Ovary (tissue), 7 donors: ENCODE measurements at regions not wholly inside any gene's neighbourhood (a gene's known extent, or its start where the extent isn't known, plus 50 kb on each side); places are given as distances from the start of the nearest gene placed in this dataset.

Experiments used
- DNase-seq, 5 donors: peaks; one replicate each; pipeline ENCODE4 v3.0.0-alpha.2; 2019 to 2020
- H3K27ac ChIP-seq, 2 donors: fragments of 200-600 bp; one replicate each; pipeline versions ENCODE4 v1.5.1 to v1.8.0; 2019 to 2022
- H3K27me3 ChIP-seq: fragments of 200-600 bp; one replicate; pipeline ENCODE4 v1.8.0; 2022
- H3K36me3 ChIP-seq: fragments of 200-600 bp; sonication (generic); one replicate; pipeline ENCODE4 v1.5.1; 2019
- H3K4me1 ChIP-seq: one replicate; pipeline ENCODE4 v1.8.1; 2013; ENCODE audit warnings: mild to moderate bottlenecking, moderate library complexity; ENCODE audit not compliant: insufficient read depth
- H3K4me3 ChIP-seq: fragments of 200-600 bp; sonication (generic); one replicate; pipeline ENCODE4 v1.5.1; 2017
- H3K9me3 ChIP-seq, 2 donors: fragments of 200-600 bp in 1 of 2; sonication (generic) in 1 of 2; one replicate each; pipeline versions ENCODE4 v1.5.1 to v1.8.1; 2013 to 2019; ENCODE audit warnings: mild to moderate bottlenecking in 1 of 2, moderate library complexity in 1 of 2
- CTCF ChIP-seq, 3 donors: fragments of 450-650 bp in 2 of 3; fragments of 200-600 bp in 1 of 3; IDR thresholded peaks; one replicate each; pipeline versions ENCODE4 v1.5.1 to v1.8.0; 2016 to 2022; ENCODE audit warnings: antibody characterized with exemption in 3 of 3, mild to moderate bottlenecking in 1 of 3
- EP300 ChIP-seq: sonication (generic); formaldehyde crosslinking; IDR thresholded peaks from one replicate; pipeline ENCODE4 v1.6.1; 2017; ENCODE audit warnings: antibody characterized with exemption
- POLR2A ChIP-seq: fragments of 450-650 bp; IDR thresholded peaks from one replicate; pipeline ENCODE4 v1.6.1; 2017; ENCODE audit warnings: antibody characterized with exemption, mild to moderate bottlenecking, moderate library complexity
- WGBS, 3 donors: extraction: QIAGEN DNeasy Blood & Tissue Kit in 1 of 3; methylation state at CpG; one replicate each; pipeline versions ENCODE4 v1.1.5 to v1.1.7; 2013 to 2017; 5-methylcytosine and 5-hydroxymethylcytosine counted together
- intact Hi-C, 4 donors: fragments of 100-400 bp; cut with DNase I; formaldehyde crosslinking; loops; one replicate each; pipeline versions ENCODE4 v1.11.0 to v1.15.1; 2022 to 2023
- donor health status: DM: no; HTN: no; CAD: no; lungs with moderate emphysema.
- donor health status: DM: no; HTN: no; CAD: no.
- donor health status: Bipolar disorder and iron deficiency.
- donor health status: DM: no; HTN: no; CAD: no.
- donor health status: DM: yes; HTN: yes; CAD: no.

GRCh38 chr4:141571793-141572192, 64.6 kb upstream of the IL15 start:
- TF ChIP-seq POLR2A (no peak), CTCF (IDR thresholded peaks at IDR 0.05) (no peak), EP300 (no peak)
- peaks cover 3% of the 10 kb centered on the region for H3K4me1 ChIP-seq

GRCh38 chr4:141573678-141574077, 62.7 kb upstream of the IL15 start:
- DNase-seq, result no peak
- Histone ChIP-seq H3K9me3 (no peaks in the 10 kb centered on the region), H3K27ac (no peak overlapping the region), H3K4me3 (no peak overlapping the region), H3K36me3 (no peaks in the 10 kb centered on the region), H3K4me1 (peaks cover 3% of the 10 kb centered on the region), H3K27me3 (no peaks in the 10 kb centered on the region)
- TF ChIP-seq EP300, result no peak
- intact Hi-C loops, result no loop called here

More at GRCh38 chr4:141571793-141572192, 64.6 kb upstream of the IL15 start:
- intact Hi-C loops, result no loop called here
- 10 to 35% (median 12%) methylated on average over 6 of the region's 6 CpGs for WGBS, 3 donors
- no peak for DNase-seq
- no peaks in the 10 kb centered on the region for H3K36me3 ChIP-seq
- H3K4me3 ChIP-seq, result no peak overlapping the region
- no peaks in the 10 kb centered on the region for H3K27me3 ChIP-seq
- H3K9me3 ChIP-seq, result no peaks in the 10 kb centered on the region
- no peak overlapping the region for H3K27ac ChIP-seq

- intact Hi-C loops, result no loop called here
- H3K4me1 ChIP-seq, result peaks cover 3% of the 10 kb centered on the region
- no peak for TF ChIP-seq EP300
- no peak for TF ChIP-seq CTCF (IDR thresholded peaks at IDR 0.05)
- TF ChIP-seq POLR2A, result no peak
- no peak overlapping the region for H3K4me3 ChIP-seq
- no peak for DNase-seq
- H3K9me3 ChIP-seq, result no peaks in the 10 kb centered on the region
- 56 to 57% (median 57%) methylated on average over 4 of the region's 4 CpGs for WGBS, 3 donors
- H3K27me3 ChIP-seq, result no peaks in the 10 kb centered on the region
- H3K27ac ChIP-seq, result no peak overlapping the region
- H3K36me3 ChIP-seq, result no peaks in the 10 kb centered on the region
Measured at GRCh38 chr4:141575884-141576283, 60.5 kb upstream of the IL15 start.

- Histone ChIP-seq H3K36me3 (no peaks in the 10 kb centered on the region), H3K9me3 (no peaks in the 10 kb centered on the region), H3K4me3 (no peak overlapping the region), H3K27me3 (no peaks in the 10 kb centered on the region), H3K4me1 (peaks cover 3% of the 10 kb centered on the region), H3K27ac (no peak overlapping the region)
- WGBS, 3 donors, result 86 to 91% (median 91%) methylated on average over 8 of the region's 8 CpGs
- TF ChIP-seq POLR2A, result no peak
- no peak for TF ChIP-seq CTCF (IDR thresholded peaks at IDR 0.05)
- TF ChIP-seq EP300, result no peak
- intact Hi-C loops, result no loop called here
- no peak for DNase-seq
Measured at GRCh38 chr4:141576585-141577110, 59.7 kb upstream of the IL15 start.

GRCh38 chr4:141578451-141578850, 57.9 kb upstream of the IL15 start:
- no peak overlapping the region for H3K27ac ChIP-seq
- no peaks in the 10 kb centered on the region for H3K36me3 ChIP-seq
- no peaks in the 10 kb centered on the region for H3K4me1 ChIP-seq
- no peaks in the 10 kb centered on the region for H3K9me3 ChIP-seq
- intact Hi-C loops, result no loop called here
- DNase-seq, result no peak
- no peak for TF ChIP-seq EP300
- TF ChIP-seq POLR2A, result no peak
- H3K27me3 ChIP-seq, result no peaks in the 10 kb centered on the region
- no peak overlapping the region for H3K4me3 ChIP-seq

- H3K9me3 ChIP-seq, result no peaks in the 10 kb centered on the region
- intact Hi-C loops, result no loop called here
- H3K4me3 ChIP-seq, result no peak overlapping the region
- no peaks in the 10 kb centered on the region for H3K27me3 ChIP-seq
- no peak overlapping the region for H3K27ac ChIP-seq
- H3K4me1 ChIP-seq, result no peaks in the 10 kb centered on the region
- H3K36me3 ChIP-seq, result no peaks in the 10 kb centered on the region
- no peak for DNase-seq
- TF ChIP-seq CTCF (IDR thresholded peaks at IDR 0.05) (no peak), EP300 (no peak), POLR2A (no peak)
Measured at GRCh38 chr4:141580523-141580922, 55.9 kb upstream of the IL15 start.
